Panc1 (cell line): ENCODE measurements at regions not wholly inside any gene's neighbourhood (a gene's known extent, or its start where the extent isn't known, plus 50 kb on each side); places are given as distances from the start of the nearest gene placed in this dataset.

Experiments used
- POLR2AphosphoS5 ChIP-seq: IDR thresholded peaks from 2 replicates; pipeline ENCODE4 v1.6.1; 2012; ENCODE audit warnings: mild to moderate bottlenecking, low read depth, low read length, moderate library complexity
- SIN3A ChIP-seq: IDR thresholded peaks from 2 replicates; pipeline ENCODE4 v1.6.1; 2012; ENCODE audit warnings: low read depth, mild to moderate bottlenecking, low read length, moderate library complexity, borderline replicate concordance; ENCODE audit not compliant: insufficient read depth
- TCF7L2 ChIP-seq: IDR thresholded peaks from 2 replicates; pipeline ENCODE4 v1.6.1; 2011; ENCODE audit warnings: mild to moderate bottlenecking, low read depth, low read length, inconsistent platforms
- TF ChIP-seq, protein P1 (sequence below): fragments of 450-650 bp; IDR thresholded peaks from 2 replicates; pipeline ENCODE4 v1.5.1; 2017; ENCODE audit warnings: mild to moderate bottlenecking
- TF ChIP-seq, protein P2 (sequence below), 2 experiments: IDR thresholded peaks; 2 replicates each; pipeline ENCODE4 v1.6.1; 2011 to 2012; ENCODE audit warnings: low read depth in 2 of 2, control low read depth in 1 of 2, low read length in 1 of 2, mild to moderate bottlenecking in 1 of 2, moderate library complexity in 1 of 2; ENCODE audit not compliant: insufficient read depth in 1 of 2

DNA sequence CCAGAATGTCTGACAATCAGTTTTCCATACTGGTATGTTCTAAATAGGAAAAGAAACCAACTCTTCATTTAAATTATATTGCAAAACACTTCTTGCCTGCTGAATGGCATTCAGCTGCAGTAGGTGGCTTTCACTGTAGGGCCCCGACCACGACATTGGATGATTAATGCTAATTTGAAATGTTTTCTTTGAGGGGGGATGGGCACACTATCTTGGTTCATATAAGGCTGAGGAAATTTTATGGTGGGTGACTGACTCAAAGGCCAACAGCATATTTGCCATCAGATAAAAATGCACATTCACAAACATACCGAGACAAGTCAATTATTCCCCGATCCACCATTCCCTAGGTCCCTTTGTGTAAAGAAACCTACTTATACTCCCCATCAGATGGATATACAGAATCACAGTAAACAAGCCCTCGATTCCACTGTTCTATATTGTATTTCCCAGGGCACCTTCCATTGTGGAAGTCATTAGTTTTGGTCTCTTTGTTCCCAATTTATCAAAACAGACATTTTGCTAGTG, 464.2 kb upstream of the DAB1 start:
- TF ChIP-seq TCF7L2, result no peak
- TF ChIP-seq POLR2AphosphoS5, result no peak
- TF ChIP-seq, protein P1, sequence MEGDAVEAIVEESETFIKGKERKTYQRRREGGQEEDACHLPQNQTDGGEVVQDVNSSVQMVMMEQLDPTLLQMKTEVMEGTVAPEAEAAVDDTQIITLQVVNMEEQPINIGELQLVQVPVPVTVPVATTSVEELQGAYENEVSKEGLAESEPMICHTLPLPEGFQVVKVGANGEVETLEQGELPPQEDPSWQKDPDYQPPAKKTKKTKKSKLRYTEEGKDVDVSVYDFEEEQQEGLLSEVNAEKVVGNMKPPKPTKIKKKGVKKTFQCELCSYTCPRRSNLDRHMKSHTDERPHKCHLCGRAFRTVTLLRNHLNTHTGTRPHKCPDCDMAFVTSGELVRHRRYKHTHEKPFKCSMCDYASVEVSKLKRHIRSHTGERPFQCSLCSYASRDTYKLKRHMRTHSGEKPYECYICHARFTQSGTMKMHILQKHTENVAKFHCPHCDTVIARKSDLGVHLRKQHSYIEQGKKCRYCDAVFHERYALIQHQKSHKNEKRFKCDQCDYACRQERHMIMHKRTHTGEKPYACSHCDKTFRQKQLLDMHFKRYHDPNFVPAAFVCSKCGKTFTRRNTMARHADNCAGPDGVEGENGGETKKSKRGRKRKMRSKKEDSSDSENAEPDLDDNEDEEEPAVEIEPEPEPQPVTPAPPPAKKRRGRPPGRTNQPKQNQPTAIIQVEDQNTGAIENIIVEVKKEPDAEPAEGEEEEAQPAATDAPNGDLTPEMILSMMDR, result no peak
- TF ChIP-seq, protein P2, sequence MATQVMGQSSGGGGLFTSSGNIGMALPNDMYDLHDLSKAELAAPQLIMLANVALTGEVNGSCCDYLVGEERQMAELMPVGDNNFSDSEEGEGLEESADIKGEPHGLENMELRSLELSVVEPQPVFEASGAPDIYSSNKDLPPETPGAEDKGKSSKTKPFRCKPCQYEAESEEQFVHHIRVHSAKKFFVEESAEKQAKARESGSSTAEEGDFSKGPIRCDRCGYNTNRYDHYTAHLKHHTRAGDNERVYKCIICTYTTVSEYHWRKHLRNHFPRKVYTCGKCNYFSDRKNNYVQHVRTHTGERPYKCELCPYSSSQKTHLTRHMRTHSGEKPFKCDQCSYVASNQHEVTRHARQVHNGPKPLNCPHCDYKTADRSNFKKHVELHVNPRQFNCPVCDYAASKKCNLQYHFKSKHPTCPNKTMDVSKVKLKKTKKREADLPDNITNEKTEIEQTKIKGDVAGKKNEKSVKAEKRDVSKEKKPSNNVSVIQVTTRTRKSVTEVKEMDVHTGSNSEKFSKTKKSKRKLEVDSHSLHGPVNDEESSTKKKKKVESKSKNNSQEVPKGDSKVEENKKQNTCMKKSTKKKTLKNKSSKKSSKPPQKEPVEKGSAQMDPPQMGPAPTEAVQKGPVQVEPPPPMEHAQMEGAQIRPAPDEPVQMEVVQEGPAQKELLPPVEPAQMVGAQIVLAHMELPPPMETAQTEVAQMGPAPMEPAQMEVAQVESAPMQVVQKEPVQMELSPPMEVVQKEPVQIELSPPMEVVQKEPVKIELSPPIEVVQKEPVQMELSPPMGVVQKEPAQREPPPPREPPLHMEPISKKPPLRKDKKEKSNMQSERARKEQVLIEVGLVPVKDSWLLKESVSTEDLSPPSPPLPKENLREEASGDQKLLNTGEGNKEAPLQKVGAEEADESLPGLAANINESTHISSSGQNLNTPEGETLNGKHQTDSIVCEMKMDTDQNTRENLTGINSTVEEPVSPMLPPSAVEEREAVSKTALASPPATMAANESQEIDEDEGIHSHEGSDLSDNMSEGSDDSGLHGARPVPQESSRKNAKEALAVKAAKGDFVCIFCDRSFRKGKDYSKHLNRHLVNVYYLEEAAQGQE (IDR thresholded peaks at IDR 0.05; ENCODE audit: insufficient read depth in 1 of 2, low read depth in 2 of 2, low read length in 1 of 2), result no peak
- TF ChIP-seq SIN3A, result no peak
